Left ventricle myocardium inferior (tissue), 1 donor: ENCODE measurements at regions not wholly inside any gene's neighbourhood (a gene's known extent, or its start where the extent isn't known, plus 50 kb on each side); places are given as distances from the start of the nearest gene placed in this dataset.

Experiments used
- DNase-seq: peaks from one replicate; pipeline ENCODE4 v3.0.0-alpha.2; 2020
- H3K27ac ChIP-seq: fragments of 200-600 bp; replicated peaks from 2 replicates; pipeline ENCODE4 v1.8.0; 2021
- H3K27me3 ChIP-seq: fragments of 200-600 bp; 2 replicates; pipeline ENCODE4 v1.8.0; 2021; ENCODE audit warnings: low read depth
- H3K36me3 ChIP-seq: fragments of 200-600 bp; 2 replicates; pipeline ENCODE4 v1.8.0; 2021
- H3K4me1 ChIP-seq: fragments of 200-600 bp; 2 replicates; pipeline ENCODE4 v1.8.0; 2021
- H3K4me3 ChIP-seq: fragments of 200-600 bp; 2 replicates; pipeline ENCODE4 v1.8.0; 2021; ENCODE audit warnings: mild to moderate bottlenecking, moderate library complexity
- H3K9me3 ChIP-seq: fragments of 200-600 bp; replicated peaks from 2 replicates; pipeline ENCODE4 v1.8.0; 2021
- CTCF ChIP-seq: fragments of 200-600 bp; IDR thresholded peaks from 2 replicates; pipeline ENCODE4 v1.8.0; 2021; ENCODE audit warnings: antibody characterized with exemption, mild to moderate bottlenecking, borderline replicate concordance
- intact Hi-C: fragments of 100-400 bp; cut with micrococcal nuclease; formaldehyde crosslinking; loops from one replicate; pipeline ENCODE4 v1.11.0; 2022
- donor health status: DM: no; HTN: yes; CAD: no; lungs with severe emphysema.

GRCh38 chr14:57068511-57068910, 200.2 kb downstream of the EXOC5 start:
- intact Hi-C loops = no loop called here
- Histone ChIP-seq H3K4me1 (no peaks in the 10 kb centered on the region), H3K36me3 (no peaks in the 10 kb centered on the region), H3K27ac (no peak overlapping the region), H3K9me3 (no peaks in the 10 kb centered on the region), H3K27me3 (peaks cover 64% of the 10 kb centered on the region), H3K4me3 (no peak overlapping the region)
- DNase-seq = no peak
- TF ChIP-seq CTCF = no peak

- no peak overlapping the region for H3K4me3 ChIP-seq
- peak; percentile 58 for TF ChIP-seq CTCF
- no peaks in the 10 kb centered on the region for H3K36me3 ChIP-seq
- peaks cover 71% of the 10 kb centered on the region for H3K27me3 ChIP-seq
- no peaks in the 10 kb centered on the region for H3K4me1 ChIP-seq
- no peak overlapping the region for H3K27ac ChIP-seq
- no peaks in the 10 kb centered on the region for H3K9me3 ChIP-seq
- intact Hi-C loops = no loop called here
- no peak for DNase-seq
These were observed 201.7 kb downstream of the EXOC5 start for GRCh38 chr14:57066887-57067513.

GRCh38 chr14:57066463-57066862, 202.2 kb downstream of the EXOC5 start:
- intact Hi-C loops = no loop called here
- H3K27ac ChIP-seq = no peak overlapping the region
- no peak for DNase-seq
- no peak for TF ChIP-seq CTCF
- peaks cover 71% of the 10 kb centered on the region for H3K27me3 ChIP-seq
- H3K4me1 ChIP-seq = no peaks in the 10 kb centered on the region
- no peaks in the 10 kb centered on the region for H3K9me3 ChIP-seq
- no peaks in the 10 kb centered on the region for H3K36me3 ChIP-seq
- H3K4me3 ChIP-seq = no peak overlapping the region

- H3K4me1 ChIP-seq = no peaks in the 10 kb centered on the region
- no peak for DNase-seq
- peaks cover 28% of the 10 kb centered on the region for H3K27me3 ChIP-seq
- no peaks in the 10 kb centered on the region for H3K9me3 ChIP-seq
- H3K27ac ChIP-seq = no peak overlapping the region
- intact Hi-C loops = no loop called here
- no peaks in the 10 kb centered on the region for H3K36me3 ChIP-seq
- TF ChIP-seq CTCF = no peak
- H3K4me3 ChIP-seq = no peak overlapping the region
These were observed 207.5 kb downstream of the EXOC5 start for GRCh38 chr14:57061009-57061711.

- Histone ChIP-seq H3K27ac (no peak overlapping the region), H3K4me1 (no peaks in the 10 kb centered on the region), H3K9me3 (no peaks in the 10 kb centered on the region), H3K36me3 (no peaks in the 10 kb centered on the region), H3K4me3 (no peak overlapping the region), H3K27me3 (peaks cover 26% of the 10 kb centered on the region)
- intact Hi-C loops = no loop called here
- no peak for TF ChIP-seq CTCF
- no peak for DNase-seq
These were observed 208.3 kb downstream of the EXOC5 start for GRCh38 chr14:57060276-57060955.
